ENCODE measurements at regions not wholly inside any gene's neighbourhood (a gene's known extent, or its start where the extent isn't known, plus 50 kb on each side); places are given as distances from the start of the nearest gene placed in this dataset.
A peak's percentile ranks its signal among the peaks of the same experiment; 100 is the strongest.

DNA sequence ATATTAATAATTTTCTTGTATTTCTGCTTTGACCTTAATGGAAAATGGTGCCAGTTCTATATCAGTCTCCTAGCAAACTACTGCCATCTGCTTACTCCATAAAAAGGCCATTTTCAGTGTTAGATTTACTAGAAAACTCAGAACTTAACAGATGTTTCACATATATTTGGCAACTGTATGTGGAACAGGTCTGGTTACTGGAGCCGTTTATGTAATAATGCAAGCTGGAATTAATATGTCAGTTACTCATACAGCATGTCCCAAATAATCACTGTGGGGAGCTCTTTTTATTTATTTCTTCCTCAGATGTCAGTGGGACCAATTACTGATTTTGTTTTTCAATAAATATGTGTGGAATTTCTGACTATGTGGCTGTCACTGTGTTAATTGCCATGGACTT lies 1247.6 kb downstream of the CNTNAP5 start (continued):
- TF ChIP-seq, protein P1, sequence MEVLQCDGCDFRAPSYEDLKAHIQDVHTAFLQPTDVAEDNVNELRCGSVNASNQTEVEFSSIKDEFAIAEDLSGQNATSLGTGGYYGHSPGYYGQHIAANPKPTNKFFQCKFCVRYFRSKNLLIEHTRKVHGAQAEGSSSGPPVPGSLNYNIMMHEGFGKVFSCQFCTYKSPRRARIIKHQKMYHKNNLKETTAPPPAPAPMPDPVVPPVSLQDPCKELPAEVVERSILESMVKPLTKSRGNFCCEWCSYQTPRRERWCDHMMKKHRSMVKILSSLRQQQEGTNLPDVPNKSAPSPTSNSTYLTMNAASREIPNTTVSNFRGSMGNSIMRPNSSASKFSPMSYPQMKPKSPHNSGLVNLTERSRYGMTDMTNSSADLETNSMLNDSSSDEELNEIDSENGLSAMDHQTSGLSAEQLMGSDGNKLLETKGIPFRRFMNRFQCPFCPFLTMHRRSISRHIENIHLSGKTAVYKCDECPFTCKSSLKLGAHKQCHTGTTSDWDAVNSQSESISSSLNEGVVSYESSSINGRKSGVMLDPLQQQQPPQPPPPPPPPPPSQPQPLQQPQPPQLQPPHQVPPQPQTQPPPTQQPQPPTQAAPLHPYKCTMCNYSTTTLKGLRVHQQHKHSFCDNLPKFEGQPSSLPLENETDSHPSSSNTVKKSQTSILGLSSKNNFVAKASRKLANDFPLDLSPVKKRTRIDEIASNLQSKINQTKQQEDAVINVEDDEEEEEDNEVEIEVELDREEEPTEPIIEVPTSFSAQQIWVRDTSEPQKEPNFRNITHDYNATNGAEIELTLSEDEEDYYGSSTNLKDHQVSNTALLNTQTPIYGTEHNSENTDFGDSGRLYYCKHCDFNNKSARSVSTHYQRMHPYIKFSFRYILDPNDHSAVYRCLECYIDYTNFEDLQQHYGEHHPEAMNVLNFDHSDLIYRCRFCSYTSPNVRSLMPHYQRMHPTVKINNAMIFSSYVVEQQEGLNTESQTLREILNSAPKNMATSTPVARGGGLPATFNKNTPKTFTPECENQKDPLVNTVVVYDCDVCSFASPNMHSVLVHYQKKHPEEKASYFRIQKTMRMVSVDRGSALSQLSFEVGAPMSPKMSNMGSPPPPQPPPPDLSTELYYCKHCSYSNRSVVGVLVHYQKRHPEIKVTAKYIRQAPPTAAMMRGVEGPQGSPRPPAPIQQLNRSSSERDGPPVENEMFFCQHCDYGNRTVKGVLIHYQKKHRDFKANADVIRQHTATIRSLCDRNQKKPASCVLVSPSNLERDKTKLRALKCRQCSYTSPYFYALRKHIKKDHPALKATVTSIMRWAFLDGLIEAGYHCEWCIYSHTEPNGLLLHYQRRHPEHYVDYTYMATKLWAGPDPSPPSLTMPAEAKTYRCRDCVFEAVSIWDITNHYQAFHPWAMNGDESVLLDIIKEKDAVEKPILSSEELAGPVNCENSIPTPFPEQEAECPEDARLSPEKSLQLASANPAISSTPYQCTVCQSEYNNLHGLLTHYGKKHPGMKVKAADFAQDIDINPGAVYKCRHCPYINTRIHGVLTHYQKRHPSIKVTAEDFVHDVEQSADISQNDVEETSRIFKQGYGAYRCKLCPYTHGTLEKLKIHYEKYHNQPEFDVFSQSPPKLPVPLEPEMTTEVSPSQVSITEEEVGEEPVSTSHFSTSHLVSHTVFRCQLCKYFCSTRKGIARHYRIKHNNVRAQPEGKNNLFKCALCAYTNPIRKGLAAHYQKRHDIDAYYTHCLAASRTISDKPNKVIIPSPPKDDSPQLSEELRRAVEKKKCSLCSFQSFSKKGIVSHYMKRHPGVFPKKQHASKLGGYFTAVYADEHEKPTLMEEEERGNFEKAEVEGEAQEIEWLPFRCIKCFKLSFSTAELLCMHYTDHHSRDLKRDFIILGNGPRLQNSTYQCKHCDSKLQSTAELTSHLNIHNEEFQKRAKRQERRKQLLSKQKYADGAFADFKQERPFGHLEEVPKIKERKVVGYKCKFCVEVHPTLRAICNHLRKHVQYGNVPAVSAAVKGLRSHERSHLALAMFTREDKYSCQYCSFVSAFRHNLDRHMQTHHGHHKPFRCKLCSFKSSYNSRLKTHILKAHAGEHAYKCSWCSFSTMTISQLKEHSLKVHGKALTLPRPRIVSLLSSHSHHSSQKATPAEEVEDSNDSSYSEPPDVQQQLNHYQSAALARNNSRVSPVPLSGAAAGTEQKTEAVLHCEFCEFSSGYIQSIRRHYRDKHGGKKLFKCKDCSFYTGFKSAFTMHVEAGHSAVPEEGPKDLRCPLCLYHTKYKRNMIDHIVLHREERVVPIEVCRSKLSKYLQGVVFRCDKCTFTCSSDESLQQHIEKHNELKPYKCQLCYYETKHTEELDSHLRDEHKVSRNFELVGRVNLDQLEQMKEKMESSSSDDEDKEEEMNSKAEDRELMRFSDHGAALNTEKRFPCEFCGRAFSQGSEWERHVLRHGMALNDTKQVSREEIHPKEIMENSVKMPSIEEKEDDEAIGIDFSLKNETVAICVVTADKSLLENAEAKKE (CRISPR knock-in tag; IDR thresholded peaks at IDR 0.05) = no peak
- no peak for TF ChIP-seq ZNF114 (CRISPR knock-in tag; IDR thresholded peaks at IDR 0.05)
- no peak for TF ChIP-seq CREB1 (CRISPR knock-in tag; IDR thresholded peaks at IDR 0.05; ENCODE audit: low read depth)
- no peak for TF ChIP-seq EZH2phosphoT487 (IDR thresholded peaks at IDR 0.05; ENCODE audit: unreplicated experiment)
- no peak for TF ChIP-seq JUNB (IDR thresholded peaks at IDR 0.05; ENCODE audit: unreplicated experiment)

DNA sequence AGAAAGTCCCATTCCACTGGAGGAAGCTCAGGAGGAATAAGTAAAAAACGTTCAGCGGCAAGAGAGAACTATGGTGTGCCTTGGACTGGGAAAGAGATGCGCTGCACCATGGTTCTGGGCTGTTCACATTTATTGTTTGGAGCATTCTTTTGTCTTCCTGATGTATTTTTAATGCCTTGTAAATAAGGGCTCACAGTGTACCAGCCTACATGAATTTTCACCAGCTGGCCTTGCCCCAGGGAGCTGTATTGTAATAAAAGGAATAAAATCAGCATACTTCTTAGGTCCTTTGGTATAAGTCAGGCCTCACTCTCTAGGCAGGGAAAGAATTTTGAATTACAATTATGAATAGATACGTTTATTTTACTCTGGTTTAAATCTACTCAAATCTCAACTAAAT lies 1249.6 kb downstream of the CNTNAP5 start:
- H3K9me2 ChIP-seq (ENCODE audit: insufficient read depth) = no peaks in the 10 kb centered on the region
- peak overlapping the region; percentile 87; the same call in 1 of the 2 replicates for H3K27ac Mint-ChIP-seq
- H3K27me3 Mint-ChIP-seq (ENCODE audit: insufficient read depth, low read depth, poor library complexity) = no peaks in the 10 kb centered on the region
- no peaks in the 10 kb centered on the region for H3K27me3 ChIP-seq (ENCODE audit: insufficient read depth)
- H3K9me3 Mint-ChIP-seq = peaks cover 2% of the 10 kb centered on the region; the same call in 1 of the 3 replicates
- ATAC-seq (no peak), DNase-seq (ENCODE audit: low spot score) (no peak)
- H3K4me2 ChIP-seq = no peak overlapping the region
- no peaks in the 10 kb centered on the region for H3F3A ChIP-seq (replicated peaks; ENCODE audit: low read depth)
- no peak overlapping the region for H3K4me3 ChIP-seq
- no peaks in the 10 kb centered on the region for H3K4me1 ChIP-seq (ENCODE audit: insufficient read depth)
- no peak overlapping the region for H3K4me3 Mint-ChIP-seq
- no peaks in the 10 kb centered on the region for H4K20me1 ChIP-seq (replicated peaks; ENCODE audit: insufficient read depth)
- H2AFZ ChIP-seq = no peak overlapping the region; the same call in 1 of the 2 replicates
- H3K36me3 Mint-ChIP-seq (ENCODE audit: low read depth) = peaks cover 2% of the 10 kb centered on the region; the same call in 1 of the 3 replicates
- peaks cover 10% of the 10 kb centered on the region; the same call in 2 of the 3 replicates for H3K4me1 Mint-ChIP-seq
- H3K79me2 ChIP-seq (replicated peaks; ENCODE audit: insufficient read depth) = no peaks in the 10 kb centered on the region
- no peak overlapping the region for H3K27ac ChIP-seq (ENCODE audit: low read depth)
- no peaks in the 10 kb centered on the region for H3K36me3 ChIP-seq (ENCODE audit: insufficient read depth)
- TF ChIP-seq POLR2AphosphoS5 (IDR thresholded peaks at IDR 0.05; ENCODE audit: low read depth) = no peak
- TF ChIP-seq, protein P2, sequence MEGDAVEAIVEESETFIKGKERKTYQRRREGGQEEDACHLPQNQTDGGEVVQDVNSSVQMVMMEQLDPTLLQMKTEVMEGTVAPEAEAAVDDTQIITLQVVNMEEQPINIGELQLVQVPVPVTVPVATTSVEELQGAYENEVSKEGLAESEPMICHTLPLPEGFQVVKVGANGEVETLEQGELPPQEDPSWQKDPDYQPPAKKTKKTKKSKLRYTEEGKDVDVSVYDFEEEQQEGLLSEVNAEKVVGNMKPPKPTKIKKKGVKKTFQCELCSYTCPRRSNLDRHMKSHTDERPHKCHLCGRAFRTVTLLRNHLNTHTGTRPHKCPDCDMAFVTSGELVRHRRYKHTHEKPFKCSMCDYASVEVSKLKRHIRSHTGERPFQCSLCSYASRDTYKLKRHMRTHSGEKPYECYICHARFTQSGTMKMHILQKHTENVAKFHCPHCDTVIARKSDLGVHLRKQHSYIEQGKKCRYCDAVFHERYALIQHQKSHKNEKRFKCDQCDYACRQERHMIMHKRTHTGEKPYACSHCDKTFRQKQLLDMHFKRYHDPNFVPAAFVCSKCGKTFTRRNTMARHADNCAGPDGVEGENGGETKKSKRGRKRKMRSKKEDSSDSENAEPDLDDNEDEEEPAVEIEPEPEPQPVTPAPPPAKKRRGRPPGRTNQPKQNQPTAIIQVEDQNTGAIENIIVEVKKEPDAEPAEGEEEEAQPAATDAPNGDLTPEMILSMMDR (conservative IDR thresholded peaks at IDR 0.05; ENCODE audit: low read depth in 2 of 2) = no peak
- TF ChIP-seq ZNF114 (CRISPR knock-in tag; IDR thresholded peaks at IDR 0.05) = no peak
- no peak for TF ChIP-seq EZH2 (IDR thresholded peaks at IDR 0.05; ENCODE audit: low read depth, unreplicated experiment)
- TF ChIP-seq, protein P3, sequence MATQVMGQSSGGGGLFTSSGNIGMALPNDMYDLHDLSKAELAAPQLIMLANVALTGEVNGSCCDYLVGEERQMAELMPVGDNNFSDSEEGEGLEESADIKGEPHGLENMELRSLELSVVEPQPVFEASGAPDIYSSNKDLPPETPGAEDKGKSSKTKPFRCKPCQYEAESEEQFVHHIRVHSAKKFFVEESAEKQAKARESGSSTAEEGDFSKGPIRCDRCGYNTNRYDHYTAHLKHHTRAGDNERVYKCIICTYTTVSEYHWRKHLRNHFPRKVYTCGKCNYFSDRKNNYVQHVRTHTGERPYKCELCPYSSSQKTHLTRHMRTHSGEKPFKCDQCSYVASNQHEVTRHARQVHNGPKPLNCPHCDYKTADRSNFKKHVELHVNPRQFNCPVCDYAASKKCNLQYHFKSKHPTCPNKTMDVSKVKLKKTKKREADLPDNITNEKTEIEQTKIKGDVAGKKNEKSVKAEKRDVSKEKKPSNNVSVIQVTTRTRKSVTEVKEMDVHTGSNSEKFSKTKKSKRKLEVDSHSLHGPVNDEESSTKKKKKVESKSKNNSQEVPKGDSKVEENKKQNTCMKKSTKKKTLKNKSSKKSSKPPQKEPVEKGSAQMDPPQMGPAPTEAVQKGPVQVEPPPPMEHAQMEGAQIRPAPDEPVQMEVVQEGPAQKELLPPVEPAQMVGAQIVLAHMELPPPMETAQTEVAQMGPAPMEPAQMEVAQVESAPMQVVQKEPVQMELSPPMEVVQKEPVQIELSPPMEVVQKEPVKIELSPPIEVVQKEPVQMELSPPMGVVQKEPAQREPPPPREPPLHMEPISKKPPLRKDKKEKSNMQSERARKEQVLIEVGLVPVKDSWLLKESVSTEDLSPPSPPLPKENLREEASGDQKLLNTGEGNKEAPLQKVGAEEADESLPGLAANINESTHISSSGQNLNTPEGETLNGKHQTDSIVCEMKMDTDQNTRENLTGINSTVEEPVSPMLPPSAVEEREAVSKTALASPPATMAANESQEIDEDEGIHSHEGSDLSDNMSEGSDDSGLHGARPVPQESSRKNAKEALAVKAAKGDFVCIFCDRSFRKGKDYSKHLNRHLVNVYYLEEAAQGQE (IDR thresholded peaks at IDR 0.05; ENCODE audit: unreplicated experiment) = no peak
- no peak for TF ChIP-seq CREB1 (CRISPR knock-in tag; IDR thresholded peaks at IDR 0.05; ENCODE audit: low read depth)
- TF ChIP-seq, protein P4, sequence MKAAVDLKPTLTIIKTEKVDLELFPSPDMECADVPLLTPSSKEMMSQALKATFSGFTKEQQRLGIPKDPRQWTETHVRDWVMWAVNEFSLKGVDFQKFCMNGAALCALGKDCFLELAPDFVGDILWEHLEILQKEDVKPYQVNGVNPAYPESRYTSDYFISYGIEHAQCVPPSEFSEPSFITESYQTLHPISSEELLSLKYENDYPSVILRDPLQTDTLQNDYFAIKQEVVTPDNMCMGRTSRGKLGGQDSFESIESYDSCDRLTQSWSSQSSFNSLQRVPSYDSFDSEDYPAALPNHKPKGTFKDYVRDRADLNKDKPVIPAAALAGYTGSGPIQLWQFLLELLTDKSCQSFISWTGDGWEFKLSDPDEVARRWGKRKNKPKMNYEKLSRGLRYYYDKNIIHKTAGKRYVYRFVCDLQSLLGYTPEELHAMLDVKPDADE (IDR thresholded peaks at IDR 0.05) = no peak
